DND-41 (cell line): ENCODE measurements at regions not wholly inside any gene's neighbourhood (a gene's known extent, or its start where the extent isn't known, plus 50 kb on each side); places are given as distances from the start of the nearest gene placed in this dataset.
A peak's percentile ranks its signal among the peaks of the same experiment; 100 is the strongest.

Source experiments
- ATAC-seq: fragments of 200-7000 bp; cut with Tn5 transposase; 3 replicates; pipeline ENCODE4 v1.9.1; 2021; ENCODE audit warnings: low read depth; ENCODE audit not compliant: insufficient read depth
- DNase-seq: peaks from one replicate; pipeline ENCODE4 v3.0.0-alpha.2; 2020
- H2AFZ ChIP-seq: 2 replicates; pipeline ENCODE4 v1.6.0; 2012; ENCODE audit warnings: low read depth, low read length
- H3K27ac ChIP-seq: 2 replicates; pipeline ENCODE4 v1.5.1; 2012; ENCODE audit warnings: low read length, inconsistent platforms
- H3K27me3 ChIP-seq: fragments of 200-600 bp; sonication (generic); 2 replicates; pipeline ENCODE4 v1.6.0; 2012; ENCODE audit warnings: low read length, mild to moderate bottlenecking, inconsistent platforms; ENCODE audit not compliant: insufficient read depth, poor library complexity
- H3K36me3 ChIP-seq: 2 replicates; pipeline ENCODE4 v1.5.1; 2012; ENCODE audit warnings: low read length, inconsistent platforms; ENCODE audit not compliant: insufficient read depth
- H3K4me1 ChIP-seq: 2 replicates; pipeline ENCODE4 v1.5.1; 2012; ENCODE audit warnings: mild to moderate bottlenecking, low read length; ENCODE audit not compliant: insufficient read depth
- H3K4me2 ChIP-seq: 2 replicates; pipeline ENCODE4 v1.6.0; 2012; ENCODE audit warnings: mild to moderate bottlenecking, moderate library complexity, low read length, inconsistent platforms; ENCODE audit not compliant: insufficient read depth
- H3K4me3 ChIP-seq, 2 experiments: fragments of 200-600 bp in 1 of 2; shearing (Covaris generic) in 1 of 2; 2 replicates each; pipeline ENCODE4 v1.5.1; 2012 to 2016; ENCODE audit warnings: inconsistent platforms in 2 of 2, low read length in 2 of 2, mild to moderate bottlenecking in 2 of 2, low read depth in 1 of 2, moderate library complexity in 1 of 2
- H3K79me2 ChIP-seq: 2 replicates; pipeline ENCODE4 v1.6.0; 2012; ENCODE audit warnings: low read length, inconsistent platforms; ENCODE audit not compliant: insufficient read depth
- H3K9ac ChIP-seq: 2 replicates; pipeline ENCODE4 v1.6.0; 2012; ENCODE audit warnings: low read depth, mild to moderate bottlenecking, inconsistent platforms, low read length, moderate library complexity
- H3K9me3 ChIP-seq: 2 replicates; pipeline ENCODE4 v1.5.1; 2012; ENCODE audit warnings: low read length, moderate library complexity, mild to moderate bottlenecking, inconsistent platforms; ENCODE audit not compliant: insufficient read depth, severe bottlenecking
- H4K20me1 ChIP-seq: 2 replicates; pipeline ENCODE4 v1.6.0; 2012; ENCODE audit warnings: low read length; ENCODE audit not compliant: insufficient read depth
- CTCF ChIP-seq: IDR thresholded peaks from 2 replicates; pipeline ENCODE4 v1.5.1; 2012; ENCODE audit warnings: borderline replicate concordance, low read length, moderate library complexity, mild to moderate bottlenecking; ENCODE audit not compliant: poor library complexity, severe bottlenecking; ENCODE audit errors: extremely low read depth
- EZH2 ChIP-seq: IDR thresholded peaks from 3 replicates; pipeline ENCODE4 v1.6.1; 2012; ENCODE audit warnings: borderline replicate concordance, low read depth, mild to moderate bottlenecking, moderate library complexity, low read length, inconsistent platforms; ENCODE audit not compliant: severe bottlenecking

GRCh38 chr2:122031544-122032263 lies 276.3 kb downstream of the TSN start:
- 0 out of 3 replicates have a peak, but pooled peaks have one; percentile 27 for ATAC-seq
- Histone ChIP-seq H3K27ac (no peak overlapping the region), H4K20me1 (no peaks in the 10 kb centered on the region), H3K4me1 (no peaks in the 10 kb centered on the region), H3K4me2 (no peak overlapping the region), H3K9me3 (no peaks in the 10 kb centered on the region), H3K79me2 (no peaks in the 10 kb centered on the region), H3K4me3 (no peak overlapping the region), H2AFZ (no peak overlapping the region; the same call in 1 of the 2 replicates), H3K9ac (no peak overlapping the region), H3K27me3 (peaks cover 4% of the 10 kb centered on the region), H3K36me3 (no peaks in the 10 kb centered on the region)
- TF ChIP-seq CTCF (no peak), EZH2 (no peak)
- no peak for DNase-seq

DNA sequence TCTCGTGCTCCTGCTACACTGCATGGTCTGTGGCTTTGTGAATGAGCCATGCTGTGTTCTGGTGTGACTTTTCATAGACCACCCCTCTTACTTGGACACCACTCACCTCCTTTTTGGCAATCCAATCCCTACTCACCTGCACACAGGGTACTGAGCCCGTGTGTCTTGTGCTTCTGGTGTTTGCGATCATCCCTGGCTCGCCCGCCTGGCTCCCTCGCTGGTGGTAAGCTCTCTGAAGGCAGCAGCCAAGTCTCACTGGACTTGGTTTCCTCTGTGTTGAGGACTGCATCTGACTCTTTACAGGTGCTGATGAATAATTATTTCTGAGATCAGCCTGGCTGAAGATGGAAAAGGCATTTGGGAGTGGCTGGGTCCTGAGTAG lies 276.8 kb downstream of the TSN start:
- no peaks in the 10 kb centered on the region for H4K20me1 ChIP-seq
- H2AFZ ChIP-seq = no peak overlapping the region
- no peak for ATAC-seq
- no peak overlapping the region for H3K4me3 ChIP-seq
- no peak overlapping the region for H3K27ac ChIP-seq
- no peaks in the 10 kb centered on the region for H3K9me3 ChIP-seq
- peaks cover 4% of the 10 kb centered on the region for H3K27me3 ChIP-seq
- no peak for DNase-seq
- no peaks in the 10 kb centered on the region for H3K36me3 ChIP-seq
- H3K79me2 ChIP-seq = no peaks in the 10 kb centered on the region
- H3K4me2 ChIP-seq = no peak overlapping the region
- H3K9ac ChIP-seq = no peak overlapping the region
- H3K4me1 ChIP-seq = no peaks in the 10 kb centered on the region
- TF ChIP-seq CTCF (no peak), EZH2 (no peak)

GRCh38 chr2:122033778-122034177 lies 278.3 kb downstream of the TSN start:
- Histone ChIP-seq H3K4me2 (no peak overlapping the region), H4K20me1 (no peaks in the 10 kb centered on the region), H2AFZ (no peak overlapping the region), H3K27me3 (peaks cover 4% of the 10 kb centered on the region), H3K9me3 (no peaks in the 10 kb centered on the region), H3K79me2 (no peaks in the 10 kb centered on the region), H3K27ac (no peak overlapping the region), H3K4me1 (no peaks in the 10 kb centered on the region), H3K9ac (no peak overlapping the region), H3K36me3 (no peaks in the 10 kb centered on the region), H3K4me3 (no peak overlapping the region)
- no peak for DNase-seq
- TF ChIP-seq EZH2 (no peak), CTCF (no peak)
- ATAC-seq = no peak

DNA sequence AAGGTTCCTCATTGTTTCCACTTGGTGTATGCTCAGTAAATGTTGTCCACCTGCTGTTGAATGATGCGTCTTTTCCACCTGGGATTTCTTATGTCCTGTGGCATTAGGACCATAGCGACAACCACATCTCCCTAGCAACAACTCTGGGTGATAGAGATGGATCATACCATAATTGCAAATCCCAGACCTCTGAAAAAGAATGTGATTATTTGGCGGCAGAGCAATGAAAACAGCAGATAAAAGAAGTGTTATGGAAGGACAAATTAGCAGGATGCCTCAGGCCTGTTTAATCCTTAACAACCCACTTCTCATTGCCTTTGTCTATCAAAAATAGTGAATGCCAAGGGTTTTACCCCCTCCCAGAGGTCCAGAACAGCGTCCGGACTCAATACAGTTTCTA lies 278.9 kb downstream of the TSN start:
- H3K4me1 ChIP-seq = no peaks in the 10 kb centered on the region
- no peaks in the 10 kb centered on the region for H3K79me2 ChIP-seq
- TF ChIP-seq EZH2 (no peak), CTCF (no peak)
- no peak overlapping the region for H2AFZ ChIP-seq
- no peak for ATAC-seq
- H3K27me3 ChIP-seq = peaks cover 4% of the 10 kb centered on the region
- no peak overlapping the region for H3K27ac ChIP-seq
- H3K9ac ChIP-seq = no peak overlapping the region
- no peak overlapping the region for H3K4me2 ChIP-seq
- H4K20me1 ChIP-seq = no peaks in the 10 kb centered on the region
- DNase-seq = no peak
- no peaks in the 10 kb centered on the region for H3K36me3 ChIP-seq
- no peaks in the 10 kb centered on the region for H3K9me3 ChIP-seq
- H3K4me3 ChIP-seq = no peak overlapping the region
